CD4-positive, alpha-beta T cell (primary cell): ENCODE measurements at regions not wholly inside any gene's neighbourhood (a gene's known extent, or its start where the extent isn't known, plus 50 kb on each side); places are given as distances from the start of the nearest gene placed in this dataset.

ENCODE experiments used
- ATAC-seq: fragments of 200-7000 bp; cut with Tn5 transposase; one replicate; pipeline ENCODE4 v1.10.0; 2022; ENCODE audit warnings: mild to moderate bottlenecking; ENCODE audit not compliant: poor library complexity
- CTCF ChIA-PET: fragments of 350-600 bp; sonication (Branson Sonifier 250); formaldehyde crosslinking; loops from one replicate; lab custom pipeline; 2021; ENCODE audit warnings: antibody characterized with exemption, inconsistent platforms; lab: Charles Lee
- POLR2A ChIA-PET: fragments of 350-600 bp; sonication (Branson Sonifier 250); formaldehyde crosslinking; loops from one replicate; lab custom pipeline; 2021; ENCODE audit warnings: antibody characterized with exemption, inconsistent platforms; lab: Charles Lee
- DNase-seq, 14 experiments: peaks; one replicate each; pipeline ENCODE4 v3.0.0-alpha.2; 2013 to 2020; ENCODE audit warnings: mixed read lengths in 2 of 14
- H3K27ac ChIP-seq, 2 donors: one replicate each; pipeline versions ENCODE4 v1.5.1 to v1.7.0; 2013; ENCODE audit warnings: low read length in 2 of 2, low read depth in 1 of 2, mild to moderate bottlenecking in 1 of 2
- H3K27me3 ChIP-seq, 2 experiments: 1 replicate in 1 of 2; 2 replicates in 1 of 2; pipeline versions ENCODE4 v1.6.1 to v1.7.0; 2013; ENCODE audit warnings: low read length in 2 of 2, control low read depth in 1 of 2, mild to moderate bottlenecking in 1 of 2, moderate library complexity in 1 of 2; ENCODE audit not compliant: insufficient read depth in 2 of 2, control insufficient read depth in 1 of 2
- H3K36me3 ChIP-seq: one replicate; pipeline ENCODE4 v1.6.1; 2013; ENCODE audit warnings: low read length, control low read depth; ENCODE audit not compliant: insufficient read depth
- H3K4me1 ChIP-seq: one replicate; pipeline ENCODE4 v1.6.1; 2013; ENCODE audit warnings: low read length, control low read depth; ENCODE audit not compliant: insufficient read depth
- H3K4me3 ChIP-seq: one replicate; pipeline ENCODE4 v1.5.1; 2013; ENCODE audit warnings: mild to moderate bottlenecking, low read length, moderate library complexity
- H3K9me3 ChIP-seq, 2 experiments: 1 replicate in 1 of 2; 2 replicates in 1 of 2; pipeline versions ENCODE4 v1.6.1 to v1.7.0; 2013; ENCODE audit warnings: low read length in 2 of 2, mild to moderate bottlenecking in 2 of 2, control low read depth in 1 of 2, moderate library complexity in 1 of 2; ENCODE audit not compliant: control insufficient read depth in 1 of 2, insufficient read depth in 1 of 2
- H3K27ac Mint-ChIP-seq: one replicate; pipeline ENCODE4 v1.8.0; 2020; ENCODE audit warnings: mixed read lengths
- H3K27me3 Mint-ChIP-seq: one replicate; pipeline ENCODE4 v1.8.0; 2021; ENCODE audit warnings: mixed read lengths
- H3K36me3 Mint-ChIP-seq: one replicate; pipeline ENCODE4 v1.8.0; 2021; ENCODE audit warnings: low read depth, mixed read lengths
- H3K4me1 Mint-ChIP-seq: one replicate; pipeline ENCODE4 v1.8.0; 2021; ENCODE audit warnings: low read depth, mixed read lengths
- H3K4me3 Mint-ChIP-seq: one replicate; pipeline ENCODE4 v1.8.0; 2020; ENCODE audit warnings: mild to moderate bottlenecking, mixed read lengths
- H3K9me3 Mint-ChIP-seq: one replicate; pipeline ENCODE4 v1.8.0; 2020; ENCODE audit warnings: mixed read lengths
- intact Hi-C, 2 experiments: fragments of 100-400 bp; cut with DNase I in 1 of 2; cut with micrococcal nuclease in 1 of 2; formaldehyde crosslinking; loops; one replicate each; pipeline versions ENCODE4 v1.15.1 to v1.9.0; 2023 to 2025; cut with DNase I, micrococcal nuclease
- TF ChIP-seq, protein P1 (sequence below): fragments of 200-600 bp; IDR thresholded peaks from one replicate; pipeline ENCODE4 v1.8.0; 2022; ENCODE audit warnings: antibody characterized with exemption, mild to moderate bottlenecking

DNA sequence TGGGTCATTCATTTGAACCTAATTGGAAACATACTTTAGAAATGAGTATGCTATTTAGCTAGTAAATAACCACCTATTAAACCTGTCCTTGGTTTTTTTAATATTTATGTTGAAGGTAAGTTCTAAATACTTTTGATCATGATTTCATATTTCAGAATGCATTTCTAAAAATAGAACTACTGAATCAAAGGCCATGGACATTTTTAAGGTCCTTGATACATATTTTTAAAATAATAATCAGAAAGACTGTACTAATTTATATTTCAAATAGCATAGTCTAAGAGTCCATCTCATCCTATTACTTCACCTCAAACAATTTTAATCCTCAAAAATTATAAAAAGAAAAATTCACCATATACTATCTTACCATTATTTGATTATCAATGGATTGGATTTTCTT is 102.1 kb upstream of the AKR1E2 start:
- no peaks in the 10 kb centered on the region for H3K4me1 ChIP-seq
- no peaks in the 10 kb centered on the region for H3K36me3 Mint-ChIP-seq
- no peaks in the 10 kb centered on the region for H3K36me3 ChIP-seq
- no peak overlapping the region for H3K27ac ChIP-seq
- TF ChIP-seq, protein P1, sequence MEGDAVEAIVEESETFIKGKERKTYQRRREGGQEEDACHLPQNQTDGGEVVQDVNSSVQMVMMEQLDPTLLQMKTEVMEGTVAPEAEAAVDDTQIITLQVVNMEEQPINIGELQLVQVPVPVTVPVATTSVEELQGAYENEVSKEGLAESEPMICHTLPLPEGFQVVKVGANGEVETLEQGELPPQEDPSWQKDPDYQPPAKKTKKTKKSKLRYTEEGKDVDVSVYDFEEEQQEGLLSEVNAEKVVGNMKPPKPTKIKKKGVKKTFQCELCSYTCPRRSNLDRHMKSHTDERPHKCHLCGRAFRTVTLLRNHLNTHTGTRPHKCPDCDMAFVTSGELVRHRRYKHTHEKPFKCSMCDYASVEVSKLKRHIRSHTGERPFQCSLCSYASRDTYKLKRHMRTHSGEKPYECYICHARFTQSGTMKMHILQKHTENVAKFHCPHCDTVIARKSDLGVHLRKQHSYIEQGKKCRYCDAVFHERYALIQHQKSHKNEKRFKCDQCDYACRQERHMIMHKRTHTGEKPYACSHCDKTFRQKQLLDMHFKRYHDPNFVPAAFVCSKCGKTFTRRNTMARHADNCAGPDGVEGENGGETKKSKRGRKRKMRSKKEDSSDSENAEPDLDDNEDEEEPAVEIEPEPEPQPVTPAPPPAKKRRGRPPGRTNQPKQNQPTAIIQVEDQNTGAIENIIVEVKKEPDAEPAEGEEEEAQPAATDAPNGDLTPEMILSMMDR: no peak
- no peaks in the 10 kb centered on the region for H3K9me3 Mint-ChIP-seq
- no peaks in the 10 kb centered on the region for H3K27me3 ChIP-seq
- POLR2A ChIA-PET: interaction anchor here (1.3 kb wide), 1 partner anchor 10 kb away, joined by 3 read pairs; no protein-coding TSS in a partner anchor
- H3K4me3 Mint-ChIP-seq: no peak overlapping the region
- ATAC-seq (no peak), DNase-seq (no peak)
- no peak overlapping the region for H3K27ac Mint-ChIP-seq
- peaks cover 19% of the 10 kb centered on the region for H3K27me3 Mint-ChIP-seq
- no peaks in the 10 kb centered on the region for H3K4me1 Mint-ChIP-seq
- H3K4me3 ChIP-seq: no peak overlapping the region
- intact Hi-C loops: no loop called here
- CTCF ChIA-PET: no interaction called here
- H3K9me3 ChIP-seq: no peaks in the 10 kb centered on the region

GRCh38 chr10:4721999-4722753 is 103.8 kb upstream of the AKR1E2 start:
- Mint-ChIP-seq H3K4me1 (no peaks in the 10 kb centered on the region), H3K9me3 (no peaks in the 10 kb centered on the region), H3K36me3 (no peaks in the 10 kb centered on the region), H3K27ac (no peak overlapping the region), H3K4me3 (no peak overlapping the region), H3K27me3 (peaks cover 12% of the 10 kb centered on the region)
- ChIA-PET POLR2A (interaction anchor here (0.7 kb wide), 1 partner anchor 376 kb away, joined by 4 read pairs; no protein-coding TSS in a partner anchor), CTCF (no interaction called here)
- Histone ChIP-seq H3K4me1 (no peaks in the 10 kb centered on the region), H3K36me3 (no peaks in the 10 kb centered on the region), H3K27ac (no peak overlapping the region), H3K27me3 (no peaks in the 10 kb centered on the region), H3K9me3 (no peaks in the 10 kb centered on the region), H3K4me3 (no peak overlapping the region)
- TF ChIP-seq, protein P1: no peak
- ATAC-seq (no peak), DNase-seq (no peak)
- intact Hi-C loops: no loop called here

DNA sequence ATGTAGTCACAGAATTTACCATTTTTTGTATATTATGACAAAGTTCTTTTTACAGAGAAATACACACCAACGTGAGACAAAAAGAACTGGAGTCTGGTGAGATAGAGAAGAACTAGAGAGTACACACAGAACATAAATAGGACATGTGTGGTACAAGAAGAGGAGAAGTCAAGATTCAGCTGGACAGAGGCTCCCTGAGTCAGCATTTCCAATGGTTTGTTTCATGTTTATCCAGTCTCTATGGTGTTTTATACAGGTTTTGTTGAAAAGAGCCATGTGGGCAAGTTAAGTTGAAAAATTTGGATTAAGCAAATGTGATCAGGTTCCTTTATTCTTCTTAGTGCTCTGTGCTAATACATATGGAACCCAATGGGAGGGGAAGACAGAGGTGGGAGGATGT is 105.5 kb upstream of the AKR1E2 start:
- no peaks in the 10 kb centered on the region for H3K4me1 Mint-ChIP-seq
- no peaks in the 10 kb centered on the region for H3K9me3 ChIP-seq
- ATAC-seq (no peak), DNase-seq (no peak)
- no peak overlapping the region for H3K4me3 ChIP-seq
- no peak overlapping the region for H3K27ac ChIP-seq
- H3K36me3 ChIP-seq: no peaks in the 10 kb centered on the region
- ChIA-PET CTCF (no interaction called here), POLR2A (no interaction called here)
- no peaks in the 10 kb centered on the region for H3K9me3 Mint-ChIP-seq
- TF ChIP-seq, protein P1: no peak
- H3K27me3 ChIP-seq: no peaks in the 10 kb centered on the region
- peaks cover 12% of the 10 kb centered on the region for H3K27me3 Mint-ChIP-seq
- no peaks in the 10 kb centered on the region for H3K4me1 ChIP-seq
- no peak overlapping the region for H3K27ac Mint-ChIP-seq
- intact Hi-C loops: no loop called here
- no peaks in the 10 kb centered on the region for H3K36me3 Mint-ChIP-seq
- H3K4me3 Mint-ChIP-seq: no peak overlapping the region
